ENCODE measurements at regions not wholly inside any gene's neighbourhood (a gene's known extent, or its start where the extent isn't known, plus 50 kb on each side); places are given as distances from the start of the nearest gene placed in this dataset.

GRCh38 chr3:150333477-150333876 lies 74.6 kb upstream of the TSC22D2 start (continued):
- TF ChIP-seq TSHZ1 (CRISPR knock-in tag; IDR thresholded peaks at IDR 0.05), result no peak
- no peak for TF ChIP-seq ZKSCAN3 (CRISPR knock-in tag; IDR thresholded peaks at IDR 0.05)
- no peak for TF ChIP-seq PHF20 (IDR thresholded peaks at IDR 0.05; ENCODE audit: partially characterized antibody)
- no peak for TF ChIP-seq ZFPM2 (CRISPR knock-in tag; IDR thresholded peaks at IDR 0.05)
- no peak for TF ChIP-seq PHF8 (IDR thresholded peaks at IDR 0.05; ENCODE audit: borderline replicate concordance, low read length)
- TF ChIP-seq IRF9 (tag; IDR thresholded peaks at IDR 0.05), result no peak
- TF ChIP-seq SP1 (CRISPR knock-in tag; IDR thresholded peaks at IDR 0.05), result no peak
- no peak for TF ChIP-seq LEF1 (IDR thresholded peaks at IDR 0.05)
- TF ChIP-seq HMBOX1 (IDR thresholded peaks at IDR 0.05), result no peak
- no peak for TF ChIP-seq ARID1B (IDR thresholded peaks at IDR 0.05)
